ENCODE measurements at regions not wholly inside any gene's neighbourhood (a gene's known extent, or its start where the extent isn't known, plus 50 kb on each side); places are given as distances from the start of the nearest gene placed in this dataset.

GRCh38 chr10:47094636-47095035 is 183.4 kb downstream of the PTPN20 start:
- no peaks in the 10 kb centered on the region for H3K36me3 Mint-ChIP-seq (ENCODE audit: low read depth)
- H3K27me3 Mint-ChIP-seq = no peaks in the 10 kb centered on the region
- ChIA-PET CTCF (no interaction called here), POLR2A (no interaction called here)
- no peak for DNase-seq
- intact Hi-C loops (cut with micrococcal nuclease) = no loop called here
- no peak for TF ChIP-seq CTCF (IDR thresholded peaks at IDR 0.05)
- ATAC-seq = no peak
- no peak overlapping the region for H3K4me3 Mint-ChIP-seq
- no peak overlapping the region for H3K27ac Mint-ChIP-seq
- no peaks in the 10 kb centered on the region for H3K4me1 Mint-ChIP-seq (ENCODE audit: low read depth)
- no peaks in the 10 kb centered on the region for H3K9me3 Mint-ChIP-seq

- H3K4me3 Mint-ChIP-seq = no peak overlapping the region
- intact Hi-C loops (cut with micrococcal nuclease) = no loop called here
- no peaks in the 10 kb centered on the region for H3K27me3 Mint-ChIP-seq
- H3K4me1 Mint-ChIP-seq (ENCODE audit: low read depth) = no peaks in the 10 kb centered on the region
- TF ChIP-seq CTCF (IDR thresholded peaks at IDR 0.05) = no peak
- H3K36me3 Mint-ChIP-seq (ENCODE audit: low read depth) = no peaks in the 10 kb centered on the region
- ChIA-PET CTCF (interaction anchor here (1.2 kb wide), 1 partner anchor 217 kb away, joined by 7 read pairs; no protein-coding TSS in a partner anchor), POLR2A (interaction anchor here (1.4 kb wide), 1 partner anchor 14 kb away, joined by 5 read pairs; no protein-coding TSS in a partner anchor)
- no peak overlapping the region for H3K27ac Mint-ChIP-seq
- ATAC-seq (no peak), DNase-seq (no peak)
- H3K9me3 Mint-ChIP-seq = no peaks in the 10 kb centered on the region
Measured at GRCh38 chr10:47095211-47095610, 184.0 kb downstream of the PTPN20 start.

GRCh38 chr10:47095848-47096612 is 184.8 kb downstream of the PTPN20 start:
- H3K4me1 Mint-ChIP-seq (ENCODE audit: low read depth) = no peaks in the 10 kb centered on the region
- CTCF ChIA-PET = interaction anchor here (1.0 to 1.2 kb wide), 3 partner anchors 48 to 245 kb away, joined by 3 to 7 read pairs (median 3); no protein-coding TSS in a partner anchor
- no peak overlapping the region for H3K4me3 Mint-ChIP-seq

GRCh38 chr10:47098238-47098637 is 187.0 kb downstream of the PTPN20 start:
- H3K4me3 Mint-ChIP-seq = no peak overlapping the region
- H3K36me3 Mint-ChIP-seq (ENCODE audit: low read depth) = no peaks in the 10 kb centered on the region
- no peaks in the 10 kb centered on the region for H3K9me3 Mint-ChIP-seq
- POLR2A ChIA-PET = no interaction called here
- ATAC-seq (no peak), DNase-seq (no peak)
- no peak overlapping the region for H3K27ac Mint-ChIP-seq
- TF ChIP-seq CTCF (IDR thresholded peaks at IDR 0.05) = no peak
- no peaks in the 10 kb centered on the region for H3K4me1 Mint-ChIP-seq (ENCODE audit: low read depth)
- CTCF ChIA-PET = no interaction called here
- H3K27me3 Mint-ChIP-seq = no peaks in the 10 kb centered on the region
- intact Hi-C loops (cut with micrococcal nuclease) = no loop called here

More at GRCh38 chr10:47095848-47096612, 184.8 kb downstream of the PTPN20 start:
- POLR2A ChIA-PET = interaction anchor here (1.4 kb wide), 1 partner anchor 15 kb away, joined by 5 read pairs; no protein-coding TSS in a partner anchor
- no peaks in the 10 kb centered on the region for H3K9me3 Mint-ChIP-seq
- TF ChIP-seq CTCF (IDR thresholded peaks at IDR 0.05) = no peak
- H3K27me3 Mint-ChIP-seq = no peaks in the 10 kb centered on the region
- intact Hi-C loops (cut with micrococcal nuclease) = no loop called here
- DNase-seq (no peak), ATAC-seq (no peak)
- no peak overlapping the region for H3K27ac Mint-ChIP-seq
- no peaks in the 10 kb centered on the region for H3K36me3 Mint-ChIP-seq (ENCODE audit: low read depth)

- ChIA-PET CTCF (no interaction called here), POLR2A (no interaction called here)
- TF ChIP-seq CTCF (IDR thresholded peaks at IDR 0.05) = no peak
- Mint-ChIP-seq H3K9me3 (no peaks in the 10 kb centered on the region), H3K4me3 (no peak overlapping the region), H3K4me1 (ENCODE audit: low read depth) (no peaks in the 10 kb centered on the region), H3K36me3 (ENCODE audit: low read depth) (no peaks in the 10 kb centered on the region), H3K27ac (no peak overlapping the region), H3K27me3 (no peaks in the 10 kb centered on the region)
- DNase-seq (no peak), ATAC-seq (no peak)
- intact Hi-C loops (cut with micrococcal nuclease) = no loop called here
Measured at GRCh38 chr10:47098964-47099363, 187.7 kb downstream of the PTPN20 start.

Data from activated CD8-positive, alpha-beta T cell treated with anti-CD3 and anti-CD28 coated beads for 36 hours (primary cell).